ENCODE measurements at regions not wholly inside any gene's neighbourhood (a gene's known extent, or its start where the extent isn't known, plus 50 kb on each side); places are given as distances from the start of the nearest gene placed in this dataset.
"Not testable (repeated sequence)": the region's sequence is repeated elsewhere in the genome, so short reads cannot be mapped to it uniquely, and the experiment has no call there.

DNA sequence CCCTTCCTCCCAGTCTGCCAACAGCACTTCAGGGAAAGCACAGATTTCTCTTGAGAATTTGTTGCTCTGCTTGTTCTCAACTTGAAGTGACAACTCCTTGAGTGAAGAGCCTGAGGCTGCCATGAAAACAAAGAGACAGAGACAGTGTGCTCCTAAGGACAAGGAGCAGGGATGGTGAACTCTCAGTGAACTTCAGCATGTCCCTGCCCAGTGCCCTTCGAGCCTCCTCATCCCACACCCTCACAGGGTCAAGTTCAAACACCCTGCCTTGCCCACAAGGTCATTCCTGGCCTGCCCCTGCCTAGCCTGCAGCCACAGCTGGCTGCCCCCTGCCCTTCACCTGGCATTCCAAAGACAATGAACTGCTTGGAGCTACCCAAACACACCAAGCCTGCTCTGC is 343.5 kb upstream of the KLHL29 start:
- Mint-ChIP-seq H3K9me3 (ENCODE audit: low read depth) (peaks cover 2% of the 10 kb centered on the region), H3K4me3 (no peak overlapping the region), H3K27ac (no peak overlapping the region), H3K27me3 (no peaks in the 10 kb centered on the region), H3K4me1 (no peaks in the 10 kb centered on the region), H3K36me3 (no peaks in the 10 kb centered on the region)
- CTCF ChIA-PET = no interaction called here
- DNase-seq (no peak), ATAC-seq (no peak)

DNA sequence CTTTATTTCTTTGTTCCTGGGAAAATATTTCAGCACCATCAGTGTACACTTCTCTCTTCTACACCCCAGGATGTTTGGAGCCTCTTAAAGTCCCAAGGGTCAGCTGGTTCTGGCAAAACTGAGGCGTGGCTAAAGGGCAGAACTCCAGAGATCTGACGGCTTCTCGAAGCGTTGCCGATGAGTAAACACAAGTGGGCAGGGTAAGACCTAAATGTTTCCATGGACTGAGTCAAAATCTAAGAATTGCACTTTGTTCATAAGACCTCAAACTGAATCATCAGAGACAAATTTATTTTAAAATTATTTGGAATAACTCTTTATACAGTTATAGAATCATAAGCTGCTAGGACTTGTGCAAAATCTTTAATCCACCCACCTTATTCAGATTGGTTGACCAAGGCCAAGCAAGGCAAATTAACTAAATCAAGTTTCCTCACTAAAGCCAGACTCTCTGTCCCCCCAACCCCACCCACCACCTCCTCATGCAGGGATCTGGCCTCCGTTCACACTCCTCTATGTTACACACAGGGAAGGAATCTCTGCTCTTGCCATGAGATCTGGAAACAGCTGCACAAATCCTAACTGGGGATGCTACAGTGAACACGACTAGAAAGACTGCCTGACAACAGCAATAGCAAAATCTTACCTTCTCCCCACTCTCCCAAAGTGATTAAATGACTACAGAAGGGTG is 342.6 kb upstream of the KLHL29 start:
- no peak for ATAC-seq
- CTCF ChIA-PET = no interaction called here
- no peaks in the 10 kb centered on the region for H3K27me3 Mint-ChIP-seq
- no peak overlapping the region for H3K4me3 Mint-ChIP-seq
- H3K36me3 Mint-ChIP-seq = no peaks in the 10 kb centered on the region
- H3K27ac Mint-ChIP-seq = no peak overlapping the region
- no peak for DNase-seq
- H3K9me3 Mint-ChIP-seq (ENCODE audit: low read depth) = peaks cover 2% of the 10 kb centered on the region
- no peaks in the 10 kb centered on the region for H3K4me1 Mint-ChIP-seq

DNA sequence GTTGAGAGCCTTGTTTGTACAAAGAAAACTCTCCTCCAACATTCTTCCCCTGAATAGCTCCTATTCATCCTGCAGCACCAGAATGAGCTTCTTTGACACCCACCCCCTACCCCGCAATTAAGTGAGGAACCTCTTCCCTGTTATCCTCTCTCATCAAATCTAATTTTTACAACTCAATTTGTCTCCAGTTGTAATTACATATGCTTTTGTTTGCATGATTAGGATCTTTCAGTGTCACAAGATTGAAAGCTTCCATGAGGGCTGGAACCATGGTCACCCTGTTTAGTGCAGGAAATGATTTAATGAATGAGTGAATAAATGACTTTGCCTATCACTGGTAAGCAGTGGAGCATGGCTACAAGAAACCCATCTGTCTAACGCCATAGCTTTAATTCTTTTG is 334.6 kb upstream of the KLHL29 start:
- no peak for DNase-seq
- CTCF ChIA-PET = no interaction called here
- Mint-ChIP-seq H3K27me3 (no peaks in the 10 kb centered on the region), H3K9me3 (ENCODE audit: low read depth) (no peaks in the 10 kb centered on the region), H3K36me3 (no peaks in the 10 kb centered on the region), H3K4me1 (no peaks in the 10 kb centered on the region), H3K27ac (no peak overlapping the region), H3K4me3 (no peak overlapping the region)
- ATAC-seq = no peak

DNA sequence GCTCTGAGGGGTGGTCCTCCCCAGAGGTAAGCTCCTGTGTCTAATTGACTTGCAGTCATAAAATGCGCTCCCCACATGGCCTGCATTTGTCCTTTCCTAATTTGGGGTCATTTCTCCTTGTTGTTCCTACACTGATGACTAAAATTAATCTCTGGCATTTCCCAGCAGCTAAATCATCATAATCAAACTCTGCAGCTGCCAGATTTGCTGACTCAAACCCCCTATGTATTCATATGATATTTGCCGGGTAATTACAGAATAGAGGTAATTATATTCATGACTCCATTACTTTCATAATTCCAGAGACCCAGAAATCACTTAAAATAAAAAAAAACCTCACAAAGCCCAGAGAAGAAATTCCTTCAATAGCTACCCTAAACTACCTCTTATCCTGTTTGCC is 331.4 kb upstream of the KLHL29 start:
- no peak for DNase-seq

DNA sequence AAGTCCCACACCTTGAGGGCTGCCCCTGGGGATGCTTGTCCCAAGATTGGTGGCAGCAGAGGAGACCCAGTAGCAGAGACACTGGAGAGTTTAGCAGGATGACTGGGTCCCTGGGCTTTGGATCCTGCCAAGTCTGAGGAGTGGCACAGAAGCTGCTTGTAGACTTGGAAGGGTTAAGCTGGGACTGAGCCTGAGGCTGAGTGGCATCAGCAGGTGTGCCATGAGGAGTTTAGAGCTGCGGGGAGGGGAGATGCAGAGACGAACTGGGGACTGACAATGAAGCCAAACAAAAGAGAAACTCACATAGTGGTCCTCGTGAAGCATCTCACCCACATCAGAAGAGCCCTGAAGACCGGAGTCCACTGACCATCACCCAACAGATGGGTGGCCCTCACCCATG is 329.7 kb upstream of the KLHL29 start:
- DNase-seq = no peak
- H3K36me3 Mint-ChIP-seq = no peaks in the 10 kb centered on the region
- H3K27ac Mint-ChIP-seq = no peak overlapping the region
- H3K4me1 Mint-ChIP-seq = no peaks in the 10 kb centered on the region
- CTCF ChIA-PET = no interaction called here
- no peaks in the 10 kb centered on the region for H3K27me3 Mint-ChIP-seq
- ATAC-seq = no peak
- H3K4me3 Mint-ChIP-seq = no peak overlapping the region
- no peaks in the 10 kb centered on the region for H3K9me3 Mint-ChIP-seq (ENCODE audit: low read depth)

More for the DNA sequence above, 331.4 kb upstream of the KLHL29 start:
- Mint-ChIP-seq H3K27ac (no peak overlapping the region), H3K9me3 (ENCODE audit: low read depth) (no peaks in the 10 kb centered on the region), H3K27me3 (no peaks in the 10 kb centered on the region), H3K36me3 (no peaks in the 10 kb centered on the region), H3K4me3 (no peak overlapping the region), H3K4me1 (no peaks in the 10 kb centered on the region)
- CTCF ChIA-PET = no interaction called here
- ATAC-seq = no peak

DNA sequence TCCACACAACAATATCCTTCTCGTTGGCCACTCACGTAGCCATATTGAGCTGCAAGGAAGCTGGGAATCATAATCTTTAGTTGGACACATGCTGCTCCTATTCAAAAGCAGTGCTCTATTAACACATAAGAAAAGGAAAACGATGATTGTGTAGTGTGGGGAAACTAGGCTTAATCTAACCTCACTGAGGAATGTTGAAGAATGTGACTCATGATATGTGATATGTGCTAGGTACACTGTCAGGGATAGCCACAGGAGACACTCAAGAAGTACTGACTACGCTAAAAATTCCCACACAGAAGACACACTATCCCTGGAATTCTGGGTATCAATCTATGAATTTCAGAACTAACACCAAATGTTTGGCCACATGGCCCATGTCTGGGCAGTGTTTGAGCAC is 328.1 kb upstream of the KLHL29 start:
- H3K27ac Mint-ChIP-seq; DNase-seq; H3K4me3 Mint-ChIP-seq; H3K4me1 Mint-ChIP-seq; H3K27me3 Mint-ChIP-seq; H3K9me3 Mint-ChIP-seq (ENCODE audit: low read depth); CTCF ChIA-PET; H3K36me3 Mint-ChIP-seq; ATAC-seq: not testable (repeated sequence)

DNA sequence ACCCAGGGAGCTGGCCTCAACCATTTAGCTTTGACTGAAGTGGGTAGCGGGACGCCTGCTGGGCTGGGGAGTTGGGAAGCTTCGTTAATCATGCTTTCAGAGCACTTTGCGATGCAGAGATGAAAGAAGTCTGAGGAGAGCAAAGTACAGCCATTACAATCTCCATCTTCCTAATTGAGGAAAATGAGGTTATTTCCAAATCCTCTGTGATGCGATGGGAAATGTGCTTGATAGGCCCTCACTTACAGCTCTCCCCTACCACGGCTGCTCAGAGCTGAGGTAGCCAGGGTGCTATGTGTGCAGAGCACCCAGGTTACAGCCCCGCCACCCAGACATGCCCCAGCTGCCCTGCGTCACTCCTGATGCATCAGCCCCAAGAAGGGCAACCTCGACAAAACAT is 326.5 kb upstream of the KLHL29 start:
- Mint-ChIP-seq H3K9me3 (ENCODE audit: low read depth) (no peaks in the 10 kb centered on the region), H3K36me3 (no peaks in the 10 kb centered on the region), H3K27ac (no peak overlapping the region), H3K4me1 (no peaks in the 10 kb centered on the region), H3K4me3 (no peak overlapping the region), H3K27me3 (no peaks in the 10 kb centered on the region)
- CTCF ChIA-PET = no interaction called here
- ATAC-seq (no peak), DNase-seq (no peak)

DNA sequence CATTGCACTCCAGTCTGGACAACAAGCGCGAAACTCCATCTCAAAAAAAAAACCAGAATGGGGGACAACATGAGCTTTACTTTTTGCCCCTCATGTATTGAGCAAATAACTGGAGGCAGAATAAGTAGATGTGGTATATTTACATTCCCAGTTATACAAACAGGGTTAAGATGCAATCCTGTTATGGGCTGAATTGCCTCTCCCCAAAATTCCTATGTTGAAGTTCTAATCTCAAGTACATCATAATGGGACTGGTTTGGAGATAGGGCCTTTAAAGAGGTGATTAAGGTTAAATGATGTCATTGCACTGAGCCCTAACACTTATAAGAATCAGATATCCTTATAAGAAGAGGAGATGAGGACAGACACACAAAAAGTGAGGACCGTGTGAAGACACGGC is 319.8 kb upstream of the KLHL29 start:
- DNase-seq (no peak), ATAC-seq (no peak)
- no peaks in the 10 kb centered on the region for H3K36me3 Mint-ChIP-seq
- CTCF ChIA-PET = no interaction called here
- no peak overlapping the region for H3K4me3 Mint-ChIP-seq
- H3K27me3 Mint-ChIP-seq = no peaks in the 10 kb centered on the region
- no peak overlapping the region for H3K27ac Mint-ChIP-seq
- no peaks in the 10 kb centered on the region for H3K4me1 Mint-ChIP-seq
- no peaks in the 10 kb centered on the region for H3K9me3 Mint-ChIP-seq (ENCODE audit: low read depth)

DNA sequence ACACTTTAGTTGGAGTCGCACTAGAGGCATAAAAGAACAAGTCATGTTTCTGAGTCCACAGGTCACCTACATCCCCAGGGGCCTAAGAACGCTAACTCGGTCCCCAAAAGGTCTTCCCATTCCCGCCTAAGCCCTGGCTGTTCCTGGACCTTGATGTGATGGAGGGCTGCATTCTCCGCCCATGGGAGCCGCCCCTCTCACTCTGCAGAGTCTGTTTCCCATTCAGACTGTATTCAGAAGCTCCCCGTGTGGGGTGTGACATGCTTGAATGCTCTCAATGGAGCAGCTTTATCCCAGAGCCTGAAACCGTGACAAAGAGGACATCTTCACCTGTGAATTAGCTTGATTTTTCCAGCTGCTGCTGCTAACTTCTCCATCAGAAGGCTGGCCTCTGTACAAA is 319.0 kb upstream of the KLHL29 start:
- H3K4me1 Mint-ChIP-seq = no peaks in the 10 kb centered on the region
- no peaks in the 10 kb centered on the region for H3K27me3 Mint-ChIP-seq
- no peak overlapping the region for H3K4me3 Mint-ChIP-seq
- H3K9me3 Mint-ChIP-seq (ENCODE audit: low read depth) = no peaks in the 10 kb centered on the region
- no peak overlapping the region for H3K27ac Mint-ChIP-seq
- CTCF ChIA-PET = no interaction called here
- no peaks in the 10 kb centered on the region for H3K36me3 Mint-ChIP-seq
- ATAC-seq (no peak), DNase-seq (no peak)

DNA sequence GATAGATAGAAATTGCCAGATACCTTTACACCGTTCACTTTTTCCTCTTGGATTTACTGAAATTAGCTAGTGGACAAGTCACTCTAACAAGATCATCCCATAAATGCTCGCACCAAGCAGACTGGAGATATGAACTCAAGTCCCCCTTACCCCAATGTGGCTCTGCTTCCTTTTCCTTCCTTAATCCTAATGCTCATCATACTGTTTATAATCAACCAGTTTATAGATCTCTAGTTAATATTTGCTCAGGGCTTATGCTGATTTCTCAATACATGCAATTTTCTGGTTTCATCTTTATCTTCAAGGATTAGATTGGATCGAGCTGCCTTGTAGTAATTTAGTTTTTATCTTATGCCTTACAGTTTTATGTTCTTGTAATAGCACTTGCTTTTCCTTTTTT is 318.3 kb upstream of the KLHL29 start:
- H3K27me3 Mint-ChIP-seq = no peaks in the 10 kb centered on the region
- H3K9me3 Mint-ChIP-seq (ENCODE audit: low read depth) = no peaks in the 10 kb centered on the region
- CTCF ChIA-PET = no interaction called here
- no peak for ATAC-seq
- H3K27ac Mint-ChIP-seq = no peak overlapping the region
- H3K4me3 Mint-ChIP-seq = no peak overlapping the region
- DNase-seq = no peak
- no peaks in the 10 kb centered on the region for H3K4me1 Mint-ChIP-seq
- H3K36me3 Mint-ChIP-seq = no peaks in the 10 kb centered on the region

DNA sequence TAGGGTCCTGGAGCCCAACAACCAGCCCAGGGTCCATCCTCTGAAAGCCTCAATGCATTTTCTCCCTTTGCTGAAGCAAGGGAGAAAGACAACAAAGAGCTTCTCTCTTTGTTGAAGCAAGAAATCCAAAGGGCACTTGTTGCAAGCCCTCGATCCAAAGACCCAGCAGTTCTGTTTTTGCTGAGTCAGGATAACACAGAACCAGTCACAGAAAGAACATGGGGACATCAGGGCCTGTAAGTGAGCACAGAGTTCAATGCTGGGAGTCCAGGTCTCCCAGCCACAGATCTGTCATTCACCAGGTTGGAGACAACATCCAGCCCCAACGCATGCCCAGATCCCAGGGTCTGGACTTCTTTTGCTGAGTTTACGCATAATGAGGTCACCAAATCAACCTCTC is 315.8 kb upstream of the KLHL29 start:
- H3K27me3 Mint-ChIP-seq = no peaks in the 10 kb centered on the region
- no peaks in the 10 kb centered on the region for H3K36me3 Mint-ChIP-seq
- CTCF ChIA-PET = no interaction called here
- no peaks in the 10 kb centered on the region for H3K4me1 Mint-ChIP-seq
- no peak overlapping the region for H3K27ac Mint-ChIP-seq
- DNase-seq (no peak), ATAC-seq (no peak)
- no peak overlapping the region for H3K4me3 Mint-ChIP-seq
- no peaks in the 10 kb centered on the region for H3K9me3 Mint-ChIP-seq (ENCODE audit: low read depth)

DNA sequence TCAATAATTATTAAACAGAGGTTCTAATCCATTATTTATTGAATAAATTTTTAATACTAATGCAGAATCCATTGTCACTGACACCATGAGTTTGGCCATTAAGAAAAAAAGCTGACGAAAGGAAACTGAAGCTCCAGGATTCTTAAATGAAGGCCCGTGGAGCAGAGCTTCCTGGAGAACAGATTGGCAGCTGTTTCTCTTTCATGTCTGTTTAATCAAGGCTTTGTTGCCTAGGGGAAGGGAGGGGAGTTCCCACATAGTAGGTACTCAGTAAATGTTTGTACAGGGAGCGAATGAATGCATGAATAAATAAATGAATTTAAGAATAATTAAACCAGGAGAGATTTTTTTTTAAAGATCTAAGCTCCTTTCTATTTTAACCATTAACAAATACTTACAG is 315.1 kb upstream of the KLHL29 start:
- ATAC-seq (no peak), DNase-seq (no peak)
- Mint-ChIP-seq H3K27me3 (no peaks in the 10 kb centered on the region), H3K9me3 (ENCODE audit: low read depth) (no peaks in the 10 kb centered on the region), H3K4me3 (no peak overlapping the region), H3K4me1 (no peaks in the 10 kb centered on the region), H3K27ac (no peak overlapping the region), H3K36me3 (no peaks in the 10 kb centered on the region)
- CTCF ChIA-PET = no interaction called here

DNA sequence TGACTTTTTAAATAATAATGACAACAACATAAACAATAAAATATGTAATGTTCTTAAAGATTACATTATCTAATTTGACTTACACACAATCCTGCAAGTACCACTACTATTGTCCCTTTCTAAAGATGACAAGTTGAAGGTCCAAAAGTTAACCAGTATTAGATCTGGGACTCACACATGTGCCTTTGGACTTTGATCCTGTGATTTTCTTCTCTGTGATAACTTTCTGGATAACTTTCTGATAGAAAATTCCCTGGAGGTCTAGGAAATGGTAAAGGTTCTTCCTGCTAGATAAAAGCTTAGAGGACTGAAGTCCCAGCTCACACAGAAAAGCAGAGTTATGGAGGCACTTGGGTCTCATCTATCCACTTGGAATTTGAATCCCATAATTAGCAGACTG is 311.9 kb upstream of the KLHL29 start:
- H3K4me1 Mint-ChIP-seq = no peaks in the 10 kb centered on the region
- H3K27ac Mint-ChIP-seq = no peak overlapping the region
- H3K4me3 Mint-ChIP-seq = no peak overlapping the region
- H3K9me3 Mint-ChIP-seq (ENCODE audit: low read depth) = no peaks in the 10 kb centered on the region
- DNase-seq (no peak), ATAC-seq (no peak)
- CTCF ChIA-PET = no interaction called here
- no peaks in the 10 kb centered on the region for H3K27me3 Mint-ChIP-seq
- H3K36me3 Mint-ChIP-seq = no peaks in the 10 kb centered on the region

DNA sequence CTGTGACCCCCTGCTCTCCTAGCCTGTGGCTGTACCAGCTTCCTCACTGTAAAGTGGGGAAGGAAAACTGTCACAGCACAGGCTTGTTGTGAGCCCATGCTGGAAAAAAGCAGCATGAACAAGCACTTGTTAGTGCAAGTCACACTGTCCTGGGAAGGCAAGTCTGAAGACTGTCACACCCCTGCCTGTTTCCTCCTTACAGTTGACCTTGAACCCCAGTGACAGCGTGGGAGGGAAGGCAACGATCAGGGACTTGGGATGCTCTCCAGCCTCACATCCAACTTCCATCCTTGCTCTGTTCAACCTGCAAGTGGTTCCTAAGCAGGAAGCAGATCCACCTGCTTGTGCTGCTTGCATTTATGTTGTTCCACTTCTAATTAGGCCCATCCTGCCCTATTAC is 311.3 kb upstream of the KLHL29 start:
- ATAC-seq = no peak
- no peak overlapping the region for H3K4me3 Mint-ChIP-seq
- no peaks in the 10 kb centered on the region for H3K9me3 Mint-ChIP-seq (ENCODE audit: low read depth)
- CTCF ChIA-PET = no interaction called here
- H3K36me3 Mint-ChIP-seq = no peaks in the 10 kb centered on the region
- no peaks in the 10 kb centered on the region for H3K27me3 Mint-ChIP-seq
- no peaks in the 10 kb centered on the region for H3K4me1 Mint-ChIP-seq
- no peak for DNase-seq
- H3K27ac Mint-ChIP-seq = no peak overlapping the region

DNA sequence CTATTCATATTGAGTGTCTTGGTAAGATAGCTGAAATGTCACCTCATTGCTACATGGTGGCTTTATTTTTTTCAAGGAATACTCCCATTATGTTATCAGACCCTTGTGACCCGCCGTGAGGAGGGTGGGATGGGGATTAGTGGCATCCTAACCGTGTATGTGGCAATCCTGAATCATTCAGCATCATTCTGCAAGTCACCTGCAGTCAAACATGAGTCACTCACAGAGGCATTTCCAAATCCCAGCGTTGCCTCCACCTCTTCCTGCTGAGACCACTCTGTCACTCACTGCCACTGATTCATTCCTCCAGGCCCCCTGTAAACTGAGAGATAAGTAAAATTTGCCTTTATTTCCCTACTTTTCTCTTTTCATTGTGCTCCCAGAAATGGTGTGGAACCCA is 307.4 kb upstream of the KLHL29 start:
- DNase-seq (no peak), ATAC-seq (no peak)
- Mint-ChIP-seq H3K4me3 (no peak overlapping the region), H3K36me3 (no peaks in the 10 kb centered on the region), H3K4me1 (no peaks in the 10 kb centered on the region), H3K27ac (no peak overlapping the region), H3K9me3 (ENCODE audit: low read depth) (no peaks in the 10 kb centered on the region), H3K27me3 (no peaks in the 10 kb centered on the region)
- CTCF ChIA-PET = no interaction called here

Measured in activated CD8-positive, alpha-beta memory T cell treated with anti-CD3 and anti-CD28 coated beads, Interleukin-2, amount 10 ng/mL, durations not matched to agents 7 days and 5 days (primary cell).